ENCODE measurements at regions not wholly inside any gene's neighbourhood (a gene's known extent, or its start where the extent isn't known, plus 50 kb on each side); places are given as distances from the start of the nearest gene placed in this dataset.
"Not testable (repeated sequence)": the region's sequence is repeated elsewhere in the genome, so short reads cannot be mapped to it uniquely, and the experiment has no call there.

DNA sequence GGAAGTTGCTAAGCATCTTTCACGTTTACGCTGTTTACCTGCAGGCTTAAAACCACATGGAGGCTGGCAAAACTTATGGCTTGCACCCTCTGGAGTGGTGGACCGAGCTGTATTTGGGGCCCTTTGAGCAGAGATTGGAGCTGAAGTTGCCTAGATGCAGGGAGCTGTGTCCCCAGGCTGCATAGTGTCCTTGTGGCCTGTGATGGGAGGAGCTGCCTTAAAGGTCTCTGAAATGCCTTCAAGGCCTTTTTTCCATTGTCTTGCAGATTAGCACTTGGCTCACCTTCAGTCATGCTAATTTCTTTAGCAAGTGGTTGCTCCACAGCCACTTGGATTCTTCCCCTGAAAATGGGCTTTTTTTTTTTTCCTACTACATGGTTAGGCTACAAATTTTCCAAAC, 81.5 kb upstream of the CHD1 start:
- no peak for DNase-seq (ENCODE audit: low read depth)

DNA sequence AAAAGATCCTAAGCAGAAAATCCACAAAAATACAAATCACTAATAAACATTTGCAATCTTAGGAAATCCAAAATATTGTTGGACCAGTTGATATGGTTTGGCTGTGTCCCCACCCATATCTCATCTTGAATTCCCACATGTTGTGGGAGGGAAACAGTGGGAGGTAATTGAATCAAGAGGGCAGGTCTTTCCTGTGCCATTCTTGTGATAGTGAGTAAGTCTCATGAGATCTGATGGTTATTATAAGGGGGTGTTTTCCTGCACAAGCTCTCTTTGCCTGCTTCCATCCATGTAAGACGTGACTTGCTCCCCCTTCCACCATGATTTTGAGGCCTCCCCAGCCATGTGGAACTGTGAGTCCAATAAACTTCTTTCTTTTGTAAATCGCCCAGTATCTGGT, 79.2 kb upstream of the CHD1 start:
- DNase-seq (ENCODE audit: low read depth) = not testable (repeated sequence)

DNA sequence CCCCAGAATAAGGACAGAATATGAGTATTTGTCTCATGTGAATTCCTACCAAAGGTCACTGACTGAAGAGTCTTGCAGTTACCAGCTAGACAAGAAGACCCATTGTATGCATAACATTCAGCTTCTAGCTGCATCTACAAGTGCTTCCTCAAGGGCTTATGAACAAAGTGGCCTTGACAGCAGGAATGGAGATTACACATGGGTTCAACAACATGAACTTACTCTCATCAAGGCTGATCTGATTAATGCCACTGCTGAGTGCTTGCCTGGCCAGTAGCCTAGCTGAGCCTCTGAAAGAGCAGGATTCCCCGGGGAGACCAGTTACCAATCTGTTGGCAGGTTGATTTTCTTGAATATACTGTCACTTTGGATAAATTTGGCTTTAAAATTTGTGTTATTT, 76.7 kb upstream of the CHD1 start:
- DNase-seq (ENCODE audit: low read depth) = no peak

DNA sequence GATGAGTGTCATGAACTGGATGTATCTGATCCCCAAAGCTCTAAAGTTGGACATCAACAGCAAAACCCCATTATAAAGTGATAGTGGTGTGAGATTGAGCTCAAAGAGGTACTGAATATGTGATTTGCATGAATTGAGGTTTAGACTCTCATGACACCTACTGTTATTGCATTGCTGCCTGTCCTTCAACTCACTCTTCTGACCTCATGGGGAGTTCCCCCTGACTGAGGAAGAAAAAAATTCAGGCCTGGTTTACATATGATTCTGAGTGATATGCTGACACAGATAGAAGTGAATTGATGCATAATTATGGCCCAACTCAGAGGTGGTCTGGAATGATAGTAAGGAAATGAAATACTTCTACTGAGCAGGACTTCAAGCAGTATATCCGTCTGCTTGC, 76.2 kb upstream of the CHD1 start:
- no peak for DNase-seq (ENCODE audit: low read depth)

DNA sequence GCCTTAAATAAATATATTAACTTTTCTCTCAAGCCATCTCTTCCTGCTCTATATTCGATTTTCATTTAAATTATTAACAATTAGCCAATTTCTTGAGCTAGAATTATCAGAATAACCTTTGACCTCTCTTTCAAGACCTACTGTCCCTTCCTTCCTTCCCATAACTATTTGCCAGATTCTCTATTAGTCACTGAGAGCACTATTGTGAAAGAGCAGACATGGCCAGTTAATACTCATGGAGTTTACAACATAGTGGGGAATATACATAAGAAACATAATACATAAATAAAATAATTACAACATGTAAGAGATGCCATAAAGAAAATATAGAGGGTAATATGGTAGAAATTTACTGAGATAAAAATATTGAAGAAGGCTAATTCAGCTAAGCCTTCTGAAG, 72.1 kb upstream of the CHD1 start:
- DNase-seq (ENCODE audit: low read depth) = no peak

DNA sequence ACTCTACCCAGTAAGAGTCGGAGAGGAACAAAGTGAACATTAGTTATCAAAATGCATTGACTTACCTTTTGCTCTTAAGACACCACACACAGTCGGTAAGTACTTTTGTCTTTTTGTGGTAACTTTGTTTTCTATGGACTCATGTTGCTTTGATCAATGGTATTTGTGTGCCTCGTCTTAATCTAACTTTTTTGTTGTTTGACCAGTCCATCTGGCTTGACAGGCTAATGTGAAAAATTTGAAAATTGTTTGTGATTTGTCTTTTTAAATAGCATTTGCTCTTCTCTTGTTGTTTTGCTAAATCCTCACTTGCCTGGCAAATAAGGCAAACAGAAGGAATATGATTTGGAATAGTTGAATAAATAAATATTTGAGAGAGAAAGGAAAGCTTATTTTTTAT, 71.4 kb upstream of the CHD1 start:
- no peak for DNase-seq (ENCODE audit: low read depth)

DNA sequence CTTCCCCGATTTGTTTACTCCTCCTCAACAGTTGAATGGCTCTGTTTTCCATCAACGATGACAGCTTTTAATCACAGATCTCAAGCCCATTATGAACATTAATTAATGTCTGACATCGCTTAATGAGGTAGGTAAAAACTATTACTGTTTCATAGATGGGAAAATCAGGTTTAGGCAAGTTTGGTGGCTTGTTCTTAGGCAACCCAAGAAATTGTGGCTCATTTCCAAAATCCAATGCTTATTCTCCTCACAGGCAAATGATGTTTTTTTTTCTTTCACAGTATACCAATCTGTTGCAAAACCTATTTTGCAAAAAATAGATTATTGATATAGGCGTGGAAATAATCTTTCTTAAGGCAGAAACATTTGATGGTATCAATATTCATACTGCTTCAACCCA, 70.8 kb upstream of the CHD1 start:
- no peak for DNase-seq (ENCODE audit: low read depth)

DNA sequence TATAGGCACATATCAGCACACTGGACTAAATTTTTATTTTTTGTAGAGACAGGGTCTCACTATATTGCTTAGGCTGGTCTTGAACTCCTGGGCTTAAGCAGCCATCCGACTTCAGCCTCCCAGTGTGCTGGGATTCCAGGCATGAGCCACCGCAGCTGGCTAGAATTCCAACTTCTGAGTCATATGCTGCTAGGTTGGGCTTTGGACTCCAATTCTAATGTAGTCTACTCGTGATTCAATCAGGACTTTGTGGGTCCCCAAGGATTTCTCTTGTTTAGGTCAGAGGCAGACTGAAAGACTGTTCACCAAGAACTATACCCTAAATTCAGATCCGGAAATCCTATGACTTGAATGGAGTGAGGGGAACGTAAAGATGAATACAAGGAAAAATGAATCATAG, 68.2 kb upstream of the CHD1 start:
- DNase-seq (ENCODE audit: low read depth) = no peak

DNA sequence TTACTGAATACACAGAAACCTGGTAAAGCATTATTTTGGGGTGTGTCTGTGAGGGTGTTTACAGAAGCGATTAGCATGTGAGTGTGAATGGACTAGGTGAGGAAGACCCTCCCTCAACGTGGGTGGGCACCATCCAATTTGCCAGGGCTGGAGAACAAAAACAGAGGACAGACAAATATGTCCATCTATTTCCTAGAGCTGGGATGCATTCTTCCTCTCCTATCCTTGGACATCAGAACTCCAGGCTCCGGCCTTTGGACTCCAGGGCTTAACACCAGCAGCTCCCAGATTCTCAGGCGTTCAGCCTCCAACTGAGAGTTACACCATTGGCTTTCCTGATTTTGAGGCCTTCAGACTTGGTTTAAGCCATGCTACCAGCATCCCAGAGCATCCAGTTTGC, 65.8 kb upstream of the CHD1 start:
- DNase-seq (ENCODE audit: low read depth) = no peak

DNA sequence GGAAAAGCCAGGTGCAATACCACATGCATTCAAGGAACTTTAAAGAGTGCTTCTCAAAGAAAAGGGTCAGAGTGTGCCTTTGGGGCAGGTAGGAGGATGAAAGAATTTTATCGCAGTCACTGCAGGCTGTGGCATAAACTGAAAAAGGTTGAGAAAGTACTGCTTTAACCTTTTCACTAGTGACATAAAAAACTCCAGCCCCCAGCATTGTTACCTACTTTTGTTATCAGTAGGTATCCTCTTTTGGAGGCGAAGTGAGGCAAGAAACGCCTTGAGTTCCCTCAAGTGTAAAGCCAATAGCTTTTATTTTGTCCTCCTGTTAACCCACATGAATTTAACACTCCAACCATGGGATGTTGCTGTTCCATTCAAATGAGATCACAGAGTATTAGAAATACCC, 64.7 kb upstream of the CHD1 start:
- DNase-seq (ENCODE audit: low read depth) = no peak

DNA sequence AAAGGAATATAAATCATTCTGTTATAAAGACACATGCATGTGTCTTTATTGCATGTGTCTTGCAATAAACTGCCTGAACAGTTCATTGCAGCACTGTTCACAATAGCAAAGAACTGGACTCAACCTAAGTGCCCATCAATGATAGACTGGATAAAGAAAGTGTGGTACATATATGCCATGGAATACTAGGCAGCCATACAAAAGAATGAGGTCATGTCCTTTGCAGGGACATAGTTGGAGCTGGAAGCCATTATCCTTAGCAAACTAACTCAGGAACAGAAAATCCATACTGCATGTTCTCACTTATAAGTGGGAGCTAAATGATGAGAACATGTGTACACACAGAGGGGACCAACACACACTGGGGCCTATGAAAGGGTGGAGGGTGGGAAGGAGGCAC, 63.7 kb upstream of the CHD1 start:
- no peak for DNase-seq (ENCODE audit: low read depth)

DNA sequence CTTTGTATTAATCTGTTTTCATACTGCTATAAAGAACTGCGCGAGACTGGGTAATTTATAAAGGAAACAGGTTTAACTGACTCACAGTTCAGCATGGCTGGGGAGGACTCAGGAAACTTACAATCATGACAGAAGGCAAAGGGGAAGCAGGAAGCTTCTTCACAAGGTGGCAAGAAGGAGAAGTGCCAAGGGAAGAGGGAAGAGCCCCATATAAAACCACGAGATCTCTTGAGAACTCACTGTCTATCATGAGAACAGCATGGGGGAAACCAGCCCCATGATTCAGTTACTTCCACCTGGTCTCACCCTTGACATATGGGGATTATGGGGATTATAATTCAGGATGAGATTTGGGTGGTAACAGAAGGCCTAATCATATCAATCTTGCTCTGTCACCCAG, 60.9 kb upstream of the CHD1 start:
- DNase-seq (ENCODE audit: low read depth) = no peak

DNA sequence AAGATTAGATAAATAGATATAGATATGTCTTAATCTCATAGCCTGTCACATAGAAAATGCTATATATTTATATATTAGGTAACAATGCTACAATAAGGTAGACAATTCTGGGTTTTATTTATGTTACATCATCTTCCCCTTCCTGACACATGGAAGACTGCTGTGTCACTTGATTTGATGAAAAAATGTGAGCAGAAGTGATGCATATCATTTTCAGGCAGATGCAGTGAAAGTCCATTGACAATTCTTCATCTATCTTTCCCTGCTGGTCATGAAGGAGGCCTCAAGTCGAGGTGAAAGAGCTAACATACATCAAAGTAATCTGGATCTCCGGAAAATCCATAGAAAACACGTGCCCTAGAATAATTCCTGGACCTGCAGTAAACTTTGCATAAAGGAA, 57.8 kb upstream of the CHD1 start:
- DNase-seq (ENCODE audit: low read depth) = no peak

DNA sequence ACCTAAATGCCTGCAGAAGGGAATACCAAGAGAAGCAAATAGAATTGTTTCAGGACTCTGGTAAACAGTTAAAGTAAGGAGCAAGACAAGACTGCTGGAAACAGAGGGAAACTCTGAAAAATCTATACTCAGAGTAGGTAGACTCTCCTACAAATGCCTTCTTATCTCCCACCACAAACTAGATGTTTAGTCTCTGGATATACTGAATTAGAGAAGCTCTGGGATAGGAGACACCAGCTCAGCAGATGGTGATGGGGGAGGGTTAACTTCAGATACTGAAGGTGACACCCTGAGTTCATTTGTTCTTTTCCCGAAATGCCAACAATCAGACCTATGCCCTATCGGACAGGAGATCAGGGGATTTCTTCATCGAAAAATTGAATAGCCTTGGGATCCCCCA, 54.1 kb upstream of the CHD1 start:
- DNase-seq (ENCODE audit: low read depth) = no peak
